22Rv1 (cell line): ENCODE measurements at regions not wholly inside any gene's neighbourhood (a gene's known extent, or its start where the extent isn't known, plus 50 kb on each side); places are given as distances from the start of the nearest gene placed in this dataset.
"Not testable (repeated sequence)": the region's sequence is repeated elsewhere in the genome, so short reads cannot be mapped to it uniquely, and the experiment has no call there.

Source experiments
- H3K27ac ChIP-seq: fragments of 450-650 bp; 2 replicates; pipeline ENCODE4 v1.5.1; 2017
- CTCF ChIP-seq: fragments of 450-650 bp; IDR thresholded peaks from 2 replicates; pipeline ENCODE4 v1.5.1; 2017; ENCODE audit warnings: mild to moderate bottlenecking
- ZFX ChIP-seq: fragments of 450-650 bp; IDR thresholded peaks from 2 replicates; pipeline ENCODE4 v1.6.1; 2017; ENCODE audit warnings: antibody characterized with exemption, borderline replicate concordance

- TF ChIP-seq CTCF (no peak), ZFX (no peak)
Measured at GRCh38 chr6:74479420-74479819, 726.4 kb downstream of the COL12A1 start.

GRCh38 chr6:74474046-74474445 is 731.8 kb downstream of the COL12A1 start:
- not testable (repeated sequence) for H3K27ac ChIP-seq

More at GRCh38 chr6:74479420-74479819, 726.4 kb downstream of the COL12A1 start:
- H3K27ac ChIP-seq = no peak overlapping the region

DNA sequence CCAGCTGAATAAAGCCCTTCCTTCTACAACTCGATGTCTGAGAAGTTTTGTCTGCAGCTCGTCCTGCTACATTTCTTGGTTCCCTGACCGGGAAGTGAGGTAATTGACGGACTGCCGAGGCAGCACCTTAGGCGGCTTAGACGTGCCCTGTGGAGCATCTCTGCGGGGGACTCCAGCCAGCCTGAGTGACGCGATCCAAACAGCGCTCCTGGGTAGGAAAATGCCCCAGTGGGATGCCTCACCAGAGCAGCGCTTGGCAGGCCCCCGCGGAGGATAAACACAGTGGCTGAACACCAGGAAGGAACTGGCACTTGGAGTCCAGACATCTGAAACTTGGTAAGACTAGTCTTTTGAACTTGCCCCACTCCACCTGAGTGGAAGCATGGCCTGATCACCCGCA is 737.3 kb downstream of the COL12A1 start:
- H3K27ac ChIP-seq = not testable (repeated sequence)

GRCh38 chr6:74467533-74468215 is 738.2 kb downstream of the COL12A1 start:
- no peak overlapping the region for H3K27ac ChIP-seq
- TF ChIP-seq CTCF (no peak), ZFX (no peak)

- TF ChIP-seq ZFX = no peak
- TF ChIP-seq CTCF = no peak
- no peak overlapping the region for H3K27ac ChIP-seq
Measured at GRCh38 chr6:74466572-74466971, 739.3 kb downstream of the COL12A1 start.

- TF ChIP-seq CTCF = no peak
- no peak for TF ChIP-seq ZFX
- peak overlapping the region; percentile 57 for H3K27ac ChIP-seq
Measured at GRCh38 chr6:74459260-74459659, 746.6 kb downstream of the COL12A1 start.

GRCh38 chr6:74458536-74458935 is 747.3 kb downstream of the COL12A1 start:
- peak overlapping the region; percentile 57 for H3K27ac ChIP-seq
- TF ChIP-seq CTCF = no peak
- no peak for TF ChIP-seq ZFX

DNA sequence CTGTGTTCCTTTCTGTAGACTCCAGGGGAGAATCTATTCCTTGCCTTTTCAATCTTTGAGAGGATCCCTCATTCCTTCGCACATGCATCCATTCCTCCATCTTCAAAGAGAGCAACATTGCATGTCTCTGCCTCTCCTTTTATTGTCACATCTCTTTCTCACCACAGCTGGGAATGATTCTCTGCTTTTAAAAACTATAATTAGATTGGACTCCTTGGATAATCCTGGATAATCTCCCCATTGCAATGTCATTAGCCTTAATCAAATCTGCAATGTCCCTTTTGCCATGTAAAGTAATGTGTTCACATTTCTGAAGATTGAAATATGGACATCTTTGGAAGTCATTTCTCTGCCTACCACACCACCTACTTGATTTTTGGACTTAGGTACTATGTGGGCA is 750.1 kb downstream of the COL12A1 start:
- TF ChIP-seq CTCF (no peak), ZFX (no peak)
- H3K27ac ChIP-seq = no peak overlapping the region

DNA sequence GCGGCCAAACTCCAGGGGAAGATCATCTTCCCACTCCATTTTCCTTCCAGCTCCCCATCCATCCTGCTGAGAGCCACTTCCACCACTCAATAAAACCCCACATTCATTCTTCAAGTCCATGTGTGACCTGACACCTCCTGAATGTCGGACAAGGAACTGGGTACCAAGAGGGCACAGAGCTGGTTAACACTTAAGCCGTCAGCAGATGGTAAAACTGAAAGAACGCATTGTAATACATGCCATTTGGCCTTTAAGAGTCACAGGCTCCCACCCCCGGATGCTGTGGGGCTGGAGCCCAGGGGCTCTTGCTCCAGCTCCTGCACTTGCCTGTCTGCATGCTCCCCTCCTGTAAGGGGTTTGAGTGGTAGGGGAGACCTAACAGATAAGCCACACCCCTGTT is 753.9 kb downstream of the COL12A1 start:
- TF ChIP-seq ZFX = no peak
- TF ChIP-seq CTCF = no peak
- H3K27ac ChIP-seq = no peak overlapping the region
